ENCODE measurements at regions not wholly inside any gene's neighbourhood (a gene's known extent, or its start where the extent isn't known, plus 50 kb on each side); places are given as distances from the start of the nearest gene placed in this dataset.

DNA sequence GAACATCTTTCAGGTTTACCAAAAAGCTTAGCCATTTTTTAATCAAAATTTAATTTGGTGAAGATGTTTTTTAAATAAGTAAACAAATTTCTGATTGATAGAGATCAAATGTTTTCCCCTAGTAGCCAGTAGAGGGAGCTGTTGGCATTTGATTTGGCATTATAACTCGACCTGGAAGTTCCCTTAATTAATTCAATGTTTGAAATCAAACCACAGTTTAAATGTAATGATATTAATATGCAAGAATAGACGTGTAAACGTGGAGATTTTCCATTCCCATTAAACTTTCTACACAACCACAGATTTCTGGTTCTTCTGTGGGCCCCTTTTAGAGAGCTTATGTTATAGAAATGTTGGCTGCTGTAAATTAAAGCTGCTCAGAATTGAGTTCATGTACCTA lies 148.1 kb upstream of the MPDZ start:
- no peaks in the 10 kb centered on the region for H3K27me3 ChIP-seq (ENCODE audit: insufficient read depth, poor library complexity, severe bottlenecking)
- TF ChIP-seq SPI1 (IDR thresholded peaks at IDR 0.05; ENCODE audit: borderline replicate concordance, low read depth) (no peak), POLR2AphosphoS5 (IDR thresholded peaks at IDR 0.05; ENCODE audit: low read depth) (no peak), GABPA (IDR thresholded peaks at IDR 0.05; ENCODE audit: low read depth) (no peak)
- TF ChIP-seq, protein P1, sequence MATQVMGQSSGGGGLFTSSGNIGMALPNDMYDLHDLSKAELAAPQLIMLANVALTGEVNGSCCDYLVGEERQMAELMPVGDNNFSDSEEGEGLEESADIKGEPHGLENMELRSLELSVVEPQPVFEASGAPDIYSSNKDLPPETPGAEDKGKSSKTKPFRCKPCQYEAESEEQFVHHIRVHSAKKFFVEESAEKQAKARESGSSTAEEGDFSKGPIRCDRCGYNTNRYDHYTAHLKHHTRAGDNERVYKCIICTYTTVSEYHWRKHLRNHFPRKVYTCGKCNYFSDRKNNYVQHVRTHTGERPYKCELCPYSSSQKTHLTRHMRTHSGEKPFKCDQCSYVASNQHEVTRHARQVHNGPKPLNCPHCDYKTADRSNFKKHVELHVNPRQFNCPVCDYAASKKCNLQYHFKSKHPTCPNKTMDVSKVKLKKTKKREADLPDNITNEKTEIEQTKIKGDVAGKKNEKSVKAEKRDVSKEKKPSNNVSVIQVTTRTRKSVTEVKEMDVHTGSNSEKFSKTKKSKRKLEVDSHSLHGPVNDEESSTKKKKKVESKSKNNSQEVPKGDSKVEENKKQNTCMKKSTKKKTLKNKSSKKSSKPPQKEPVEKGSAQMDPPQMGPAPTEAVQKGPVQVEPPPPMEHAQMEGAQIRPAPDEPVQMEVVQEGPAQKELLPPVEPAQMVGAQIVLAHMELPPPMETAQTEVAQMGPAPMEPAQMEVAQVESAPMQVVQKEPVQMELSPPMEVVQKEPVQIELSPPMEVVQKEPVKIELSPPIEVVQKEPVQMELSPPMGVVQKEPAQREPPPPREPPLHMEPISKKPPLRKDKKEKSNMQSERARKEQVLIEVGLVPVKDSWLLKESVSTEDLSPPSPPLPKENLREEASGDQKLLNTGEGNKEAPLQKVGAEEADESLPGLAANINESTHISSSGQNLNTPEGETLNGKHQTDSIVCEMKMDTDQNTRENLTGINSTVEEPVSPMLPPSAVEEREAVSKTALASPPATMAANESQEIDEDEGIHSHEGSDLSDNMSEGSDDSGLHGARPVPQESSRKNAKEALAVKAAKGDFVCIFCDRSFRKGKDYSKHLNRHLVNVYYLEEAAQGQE (IDR thresholded peaks at IDR 0.05; ENCODE audit: insufficient replicate concordance, low read depth): no peak
- TF ChIP-seq, protein P2, sequence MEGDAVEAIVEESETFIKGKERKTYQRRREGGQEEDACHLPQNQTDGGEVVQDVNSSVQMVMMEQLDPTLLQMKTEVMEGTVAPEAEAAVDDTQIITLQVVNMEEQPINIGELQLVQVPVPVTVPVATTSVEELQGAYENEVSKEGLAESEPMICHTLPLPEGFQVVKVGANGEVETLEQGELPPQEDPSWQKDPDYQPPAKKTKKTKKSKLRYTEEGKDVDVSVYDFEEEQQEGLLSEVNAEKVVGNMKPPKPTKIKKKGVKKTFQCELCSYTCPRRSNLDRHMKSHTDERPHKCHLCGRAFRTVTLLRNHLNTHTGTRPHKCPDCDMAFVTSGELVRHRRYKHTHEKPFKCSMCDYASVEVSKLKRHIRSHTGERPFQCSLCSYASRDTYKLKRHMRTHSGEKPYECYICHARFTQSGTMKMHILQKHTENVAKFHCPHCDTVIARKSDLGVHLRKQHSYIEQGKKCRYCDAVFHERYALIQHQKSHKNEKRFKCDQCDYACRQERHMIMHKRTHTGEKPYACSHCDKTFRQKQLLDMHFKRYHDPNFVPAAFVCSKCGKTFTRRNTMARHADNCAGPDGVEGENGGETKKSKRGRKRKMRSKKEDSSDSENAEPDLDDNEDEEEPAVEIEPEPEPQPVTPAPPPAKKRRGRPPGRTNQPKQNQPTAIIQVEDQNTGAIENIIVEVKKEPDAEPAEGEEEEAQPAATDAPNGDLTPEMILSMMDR (IDR thresholded peaks at IDR 0.05; ENCODE audit: insufficient read depth, low read length): no peak
- no peak overlapping the region for H3K4me3 ChIP-seq (replicated peaks; ENCODE audit: insufficient read depth, low read length)
- no peak overlapping the region for H3K27ac ChIP-seq (replicated peaks)
- no peak for DNase-seq (ENCODE audit: low read depth in 1 of 2, low spot score in 1 of 2)

DNA sequence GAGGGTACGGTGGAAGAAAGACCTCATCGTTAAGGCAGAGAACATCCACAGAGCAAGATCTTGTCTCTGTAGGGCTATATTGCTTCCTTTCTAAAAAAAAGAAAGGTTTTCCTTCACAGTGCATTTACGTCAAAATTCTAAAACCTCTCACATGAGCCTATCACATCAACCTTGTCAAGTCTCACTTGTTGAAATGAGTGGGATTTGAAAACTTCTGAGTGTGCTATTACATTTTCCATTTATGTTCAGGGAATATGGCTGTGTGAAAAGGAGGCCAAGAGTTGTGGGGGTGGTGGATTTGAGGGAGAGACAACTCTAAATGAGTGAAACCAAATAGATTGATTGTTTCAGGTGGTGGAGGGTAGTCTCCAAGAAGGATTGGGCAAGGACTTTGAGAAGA lies 147.1 kb upstream of the MPDZ start:
- no peak overlapping the region for H3K4me3 ChIP-seq (replicated peaks; ENCODE audit: insufficient read depth, low read length)
- no peaks in the 10 kb centered on the region for H3K27me3 ChIP-seq (ENCODE audit: insufficient read depth, poor library complexity, severe bottlenecking)
- no peak overlapping the region for H3K27ac ChIP-seq (replicated peaks)
- no peak for DNase-seq (ENCODE audit: low read depth in 1 of 2, low spot score in 1 of 2)
- no peak for TF ChIP-seq POLR2AphosphoS5 (IDR thresholded peaks at IDR 0.05; ENCODE audit: low read depth)
- TF ChIP-seq GABPA (IDR thresholded peaks at IDR 0.05; ENCODE audit: low read depth): no peak
- TF ChIP-seq, protein P1 (IDR thresholded peaks at IDR 0.05; ENCODE audit: insufficient replicate concordance, low read depth): no peak
- no peak for TF ChIP-seq SPI1 (IDR thresholded peaks at IDR 0.05; ENCODE audit: borderline replicate concordance, low read depth)
- TF ChIP-seq, protein P2 (IDR thresholded peaks at IDR 0.05; ENCODE audit: insufficient read depth, low read length): no peak

DNA sequence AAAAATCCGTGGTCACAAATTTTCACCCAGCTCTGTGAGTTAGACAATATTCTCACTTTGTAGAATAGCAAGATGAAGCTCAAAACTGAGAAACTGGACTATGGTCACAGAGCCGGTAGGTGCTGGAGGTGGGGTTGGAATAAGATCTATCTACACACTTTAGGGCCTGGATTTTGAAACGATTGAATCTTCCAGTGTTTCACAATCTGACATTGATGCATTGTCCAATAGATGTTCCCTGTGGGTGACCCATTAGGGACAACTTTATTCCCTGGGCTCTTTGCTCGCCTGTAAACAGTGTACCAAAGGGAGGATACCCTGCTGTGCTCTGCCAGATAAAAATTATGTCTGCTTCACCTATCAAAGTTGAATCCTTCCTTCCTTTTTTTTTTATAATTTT lies 145.4 kb upstream of the MPDZ start:
- no peak for DNase-seq (ENCODE audit: low read depth in 1 of 2, low spot score in 1 of 2)
- TF ChIP-seq, protein P2 (IDR thresholded peaks at IDR 0.05; ENCODE audit: insufficient read depth, low read length): no peak
- no peak for TF ChIP-seq POLR2AphosphoS5 (IDR thresholded peaks at IDR 0.05; ENCODE audit: low read depth)
- TF ChIP-seq, protein P1 (IDR thresholded peaks at IDR 0.05; ENCODE audit: insufficient replicate concordance, low read depth): no peak
- TF ChIP-seq SPI1 (IDR thresholded peaks at IDR 0.05; ENCODE audit: borderline replicate concordance, low read depth): no peak
- TF ChIP-seq GABPA (IDR thresholded peaks at IDR 0.05; ENCODE audit: low read depth): no peak

More for the DNA sequence above, 145.4 kb upstream of the MPDZ start:
- Histone ChIP-seq H3K27ac (replicated peaks) (no peak overlapping the region), H3K4me3 (replicated peaks; ENCODE audit: insufficient read depth, low read length) (no peak overlapping the region), H3K27me3 (ENCODE audit: insufficient read depth, poor library complexity, severe bottlenecking) (no peaks in the 10 kb centered on the region)
